Endothelial cell of umbilical vein (primary cell): ENCODE measurements at regions not wholly inside any gene's neighbourhood (a gene's known extent, or its start where the extent isn't known, plus 50 kb on each side); places are given as distances from the start of the nearest gene placed in this dataset.

Experiments used
- BruUV-seq: library from RNA; stranded (reverse); fragments of 400-500 nt; replicated peaks from 2 replicates; lab custom pipeline; 2021; lab: Mats Ljungman, UMichigan
- CTCF ChIA-PET: fragments of 300-600, 350-600 bp; sonication (Branson Sonifier 250); formaldehyde crosslinking; loops from one replicate; lab custom pipeline; 2021; ENCODE audit warnings: antibody characterized with exemption, inconsistent platforms; lab: Charles Lee
- POLR2A ChIA-PET: fragments of 300-600, 350-600 bp; sonication (Branson Sonifier 250); formaldehyde crosslinking; loops from one replicate; lab custom pipeline; 2021; ENCODE audit warnings: antibody characterized with exemption, inconsistent platforms; lab: Charles Lee
- DNase-seq: peaks from one replicate; pipeline ENCODE4 v3.0.0-alpha.2; 2011; ENCODE audit warnings: low read depth, low spot score
- FAIRE-seq: peaks from 2 replicates; lab custom pipeline; 2011; peaks lifted over from hg19 to GRCh38; lab: Jason Lieb, UNC
- H2AFZ ChIP-seq: 2 replicates; pipeline ENCODE4 v1.6.0; 2012; ENCODE audit warnings: low read depth, low read length, control low read depth, inconsistent platforms
- H3K27ac ChIP-seq: 2 replicates; pipeline ENCODE4 v1.5.1; 2011; ENCODE audit warnings: low read depth, mild to moderate bottlenecking, control low read depth, low read length, moderate library complexity; ENCODE audit not compliant: insufficient read depth
- H3K27me3 ChIP-seq, 2 experiments: 2 replicates each; pipeline versions ENCODE4 v1.6.0 to v1.6.1; 2011; ENCODE audit warnings: low read length in 2 of 2, mixed read lengths in 1 of 2; ENCODE audit not compliant: control insufficient read depth in 2 of 2, insufficient read depth in 2 of 2
- H3K36me3 ChIP-seq, 2 experiments: 2 replicates in 1 of 2; 3 replicates in 1 of 2; pipeline ENCODE4 v1.5.1; 2011; ENCODE audit warnings: low read length in 2 of 2, mild to moderate bottlenecking in 1 of 2, moderate library complexity in 1 of 2; ENCODE audit not compliant: control insufficient read depth in 2 of 2, insufficient read depth in 2 of 2; ENCODE audit errors: extremely low read depth in 1 of 2
- H3K4me1 ChIP-seq: 3 replicates; pipeline ENCODE4 v1.5.1; 2011; ENCODE audit warnings: mild to moderate bottlenecking, low read length; ENCODE audit not compliant: control insufficient read depth, insufficient read depth; ENCODE audit errors: extremely low read depth
- H3K4me2 ChIP-seq: 2 replicates; pipeline ENCODE4 v1.6.1; 2011; ENCODE audit warnings: low read length, control low read depth, mixed read lengths; ENCODE audit not compliant: insufficient read depth
- H3K4me3 ChIP-seq, 3 experiments: fragments of 200-600 bp in 1 of 3; sonication (generic), shearing (Covaris generic) in 1 of 3; replicated peaks in 1 of 3; 2 replicates each; pipeline ENCODE4 v1.5.1; 2011 to 2016; ENCODE audit warnings: control low read depth in 3 of 3, low read length in 3 of 3, mild to moderate bottlenecking in 2 of 3, inconsistent platforms in 1 of 3, low read depth in 1 of 3, moderate library complexity in 1 of 3; ENCODE audit not compliant: insufficient read depth in 1 of 3
- H3K79me2 ChIP-seq: 2 replicates; pipeline ENCODE4 v1.6.0; 2012; ENCODE audit warnings: low read length, inconsistent platforms; ENCODE audit not compliant: control insufficient read depth, insufficient read depth
- H3K9ac ChIP-seq: replicated peaks from 2 replicates; pipeline ENCODE3; 2011; ENCODE audit warnings: low read length, control low read depth; ENCODE audit not compliant: insufficient read depth; ENCODE audit errors: extremely low read depth
- H3K9me1 ChIP-seq: replicated peaks from 3 replicates; pipeline ENCODE4 v1.6.0; 2011; ENCODE audit warnings: mild to moderate bottlenecking, low read length; ENCODE audit not compliant: control insufficient read depth, insufficient read depth; ENCODE audit errors: extremely low read depth
- H3K9me3 ChIP-seq: replicated peaks from 2 replicates; pipeline ENCODE4 v1.5.1; 2012; ENCODE audit warnings: low read length, inconsistent platforms; ENCODE audit not compliant: control insufficient read depth, insufficient read depth
- H4K20me1 ChIP-seq: replicated peaks from 2 replicates; pipeline ENCODE3; 2011; ENCODE audit warnings: mild to moderate bottlenecking, low read length; ENCODE audit not compliant: control insufficient read depth, insufficient read depth; ENCODE audit errors: extremely low read depth
- CTCF ChIP-seq, 2 donors: IDR thresholded peaks; 1 replicate in 1 of 2; 2 replicates in 1 of 2; pipeline ENCODE4 v1.5.1; 2011; ENCODE audit warnings: low read length in 2 of 2, mild to moderate bottlenecking in 2 of 2, moderate library complexity in 2 of 2, control low read depth in 1 of 2, inconsistent platforms in 1 of 2, low read depth in 1 of 2; ENCODE audit not compliant: insufficient read depth in 1 of 2; ENCODE audit errors: extremely low read depth in 1 of 2
- FOS ChIP-seq: IDR thresholded peaks from 2 replicates; pipeline ENCODE4 v1.6.1; 2011; ENCODE audit warnings: mild to moderate bottlenecking, low read length, moderate library complexity, borderline replicate concordance; ENCODE audit not compliant: insufficient read depth
- JUN ChIP-seq: IDR thresholded peaks from 2 replicates; pipeline ENCODE4 v1.6.1; 2011; ENCODE audit warnings: borderline replicate concordance, low read depth; ENCODE audit not compliant: insufficient read length, insufficient read depth
- MAX ChIP-seq: IDR thresholded peaks from 2 replicates; pipeline ENCODE4 v1.6.1; 2011; ENCODE audit not compliant: insufficient read depth, insufficient read length
- MYC ChIP-seq: IDR thresholded peaks from one replicate; pipeline ENCODE4 v1.6.1; 2011; ENCODE audit warnings: mild to moderate bottlenecking, low read depth, low read length
- POLR2AphosphoS5 ChIP-seq: IDR thresholded peaks from 2 replicates; pipeline ENCODE4 v1.6.1; 2012; ENCODE audit warnings: low read depth, mild to moderate bottlenecking, control low read depth, low read length, moderate library complexity; ENCODE audit not compliant: insufficient read depth
- dilution Hi-C: fragments of 300-500 bp; cut with MboI; formaldehyde crosslinking; loops from one replicate; pipeline ENCODE4 v1.15.0; 2019; ENCODE audit warnings: low sequenced_read_pairs; ENCODE audit not compliant: extremely low pct_ligation_motif_present
- intact Hi-C: fragments of 100-400 bp; cut with micrococcal nuclease; formaldehyde crosslinking; loops from one replicate; pipeline ENCODE4 v1.10.0; 2022

- DNase-seq (no peak), FAIRE-seq (no peak)
- dilution Hi-C loops, result no loop called here
- intact Hi-C loops, result no loop called here
- TF ChIP-seq MYC, result no peak
- no peak for TF ChIP-seq FOS
- TF ChIP-seq CTCF (IDR thresholded peaks at IDR 0.05; ENCODE audit: extremely low read depth in 1 of 2, insufficient read depth in 1 of 2, low read depth in 1 of 2, low read length in 2 of 2), result no peak
- no peak for TF ChIP-seq JUN
- TF ChIP-seq POLR2AphosphoS5, result no peak
- no peak for TF ChIP-seq MAX
- H3K9me1 ChIP-seq, result no peaks in the 10 kb centered on the region
- no peaks in the 10 kb centered on the region for H3K4me1 ChIP-seq
- H2AFZ ChIP-seq, result no peak overlapping the region
- POLR2A ChIA-PET, result no interaction called here
- H3K4me3 ChIP-seq, result no peak overlapping the region
- CTCF ChIA-PET, result no interaction called here
- H3K27me3 ChIP-seq, result no peaks in the 10 kb centered on the region
- no peaks in the 10 kb centered on the region for H3K79me2 ChIP-seq
- no peaks in the 10 kb centered on the region for H4K20me1 ChIP-seq
- no peak overlapping the region for H3K9ac ChIP-seq
- H3K9me3 ChIP-seq, result no peaks in the 10 kb centered on the region
- H3K4me2 ChIP-seq, result no peak overlapping the region
- no TSS peak for BruUV-seq
- H3K27ac ChIP-seq, result no peak overlapping the region
- no peaks in the 10 kb centered on the region for H3K36me3 ChIP-seq
Observed at GRCh38 chr12:84165998-84166571, 746.5 kb downstream of the SLC6A15 start.
